HG02678 (cell line): ENCODE measurements at regions not wholly inside any gene's neighbourhood (a gene's known extent, or its start where the extent isn't known, plus 50 kb on each side); places are given as distances from the start of the nearest gene placed in this dataset.

Experiments used
- ATAC-seq: cut with Tn5 transposase; IDR thresholded peaks from one replicate; pipeline ENCODE4 v1.9.1; 2021; ENCODE audit warnings: mild to moderate bottlenecking, moderate library complexity; ENCODE audit not compliant: unreplicated experiment

- no peak for ATAC-seq
Observed at GRCh38 chr2:16128746-16129610, 188.6 kb downstream of the MYCN start.

- ATAC-seq = no peak
Observed at GRCh38 chr2:16127958-16128357, 187.6 kb downstream of the MYCN start.

DNA sequence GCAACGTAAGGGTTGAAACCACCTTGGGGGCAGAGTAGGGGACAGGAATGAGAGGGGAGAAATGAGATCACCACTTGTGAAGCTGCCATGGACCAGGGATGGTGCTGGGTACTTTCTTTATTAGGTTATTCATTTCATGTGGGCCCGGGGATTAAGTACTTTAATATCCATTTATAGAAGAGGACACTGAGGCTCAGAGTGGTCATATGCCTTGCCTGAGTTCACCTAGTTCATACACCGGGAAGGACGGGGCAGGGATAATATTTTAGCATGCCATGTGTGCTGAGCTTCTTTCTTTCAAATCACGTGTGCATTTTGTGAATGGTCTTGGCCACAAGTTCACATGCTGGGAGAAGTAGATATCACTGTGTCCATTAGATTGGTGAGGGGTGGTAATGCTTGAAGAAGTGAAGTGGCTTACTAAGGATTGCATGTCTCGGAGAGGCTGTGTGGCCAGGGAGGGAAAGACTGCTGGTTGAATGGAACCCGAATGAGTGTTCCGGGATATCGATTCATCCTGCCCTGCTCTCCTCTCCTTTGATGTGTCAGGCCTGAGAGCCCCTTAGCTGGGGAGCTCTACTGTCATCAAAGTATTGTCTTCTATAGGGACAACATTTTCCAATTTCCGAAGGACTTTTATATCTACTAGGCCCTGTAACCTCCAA lies 187.1 kb downstream of the MYCN start:
- ATAC-seq = no peak

- ATAC-seq = no peak
Observed at GRCh38 chr2:16126517-16127275, 186.3 kb downstream of the MYCN start.

GRCh38 chr2:16125614-16126516 lies 185.5 kb downstream of the MYCN start:
- ATAC-seq = no peak

- no peak for ATAC-seq
Observed at GRCh38 chr2:16124881-16125613, 184.7 kb downstream of the MYCN start.

- no peak for ATAC-seq
Observed at GRCh38 chr2:16123856-16124780, 183.8 kb downstream of the MYCN start.

DNA sequence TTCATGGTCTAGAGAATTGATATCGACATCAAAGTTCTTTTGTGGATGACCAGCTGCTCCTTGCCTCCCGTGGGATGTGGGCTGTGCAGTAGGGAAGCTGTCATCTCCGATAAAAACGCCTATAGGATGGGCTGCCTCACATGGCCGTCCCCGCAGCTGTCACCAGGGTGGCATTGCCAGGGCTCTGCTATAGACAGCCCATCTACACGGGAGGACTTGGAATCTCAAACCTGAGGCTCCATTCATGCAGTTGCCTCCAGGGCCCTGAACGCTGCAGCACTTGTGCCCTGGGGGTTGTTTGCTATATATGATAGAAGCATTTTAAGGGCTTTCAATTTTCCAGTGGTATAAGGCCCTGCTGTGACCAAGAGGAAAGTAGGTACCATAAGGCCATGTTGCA lies 183.1 kb downstream of the MYCN start:
- ATAC-seq = no peak

GRCh38 chr2:16122556-16122955 lies 182.2 kb downstream of the MYCN start:
- no peak for ATAC-seq

- no peak for ATAC-seq
Observed at GRCh38 chr2:16121986-16122390, 181.6 kb downstream of the MYCN start.

- no peak for ATAC-seq
Observed at GRCh38 chr2:16121231-16121985, 181.1 kb downstream of the MYCN start.

- ATAC-seq = no peak
Observed at GRCh38 chr2:16120591-16121180, 180.3 kb downstream of the MYCN start.

- ATAC-seq = no peak
Observed at GRCh38 chr2:16119741-16120140, 179.4 kb downstream of the MYCN start.

GRCh38 chr2:16118611-16119590 lies 178.6 kb downstream of the MYCN start:
- ATAC-seq = no peak

- no peak for ATAC-seq
Observed at GRCh38 chr2:16117791-16118610, 177.7 kb downstream of the MYCN start.
